ENCODE measurements at regions not wholly inside any gene's neighbourhood (a gene's known extent, or its start where the extent isn't known, plus 50 kb on each side); places are given as distances from the start of the nearest gene placed in this dataset.
"Not testable (repeated sequence)": the region's sequence is repeated elsewhere in the genome, so short reads cannot be mapped to it uniquely, and the experiment has no call there.

DNA sequence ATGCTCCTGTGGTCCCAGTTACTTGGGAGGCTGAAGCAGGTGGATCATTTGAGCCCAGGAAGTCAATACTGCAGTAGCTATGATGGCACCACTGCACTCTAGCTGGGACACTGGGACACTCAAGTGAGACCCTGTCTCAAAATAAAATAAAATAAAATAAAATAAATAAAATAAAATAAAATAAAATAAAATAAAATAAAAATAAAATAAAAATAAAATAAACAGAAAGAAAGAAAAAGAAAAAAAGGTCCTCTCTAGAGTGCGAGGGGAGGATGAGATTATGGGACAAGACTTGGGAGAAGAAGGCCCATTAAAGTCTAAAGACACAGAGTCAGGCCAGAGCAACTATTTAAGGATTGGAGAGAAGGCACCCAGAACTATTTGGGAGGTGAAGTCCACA is 172.5 kb downstream of the IER5 start:
- DNase-seq: no peak

DNA sequence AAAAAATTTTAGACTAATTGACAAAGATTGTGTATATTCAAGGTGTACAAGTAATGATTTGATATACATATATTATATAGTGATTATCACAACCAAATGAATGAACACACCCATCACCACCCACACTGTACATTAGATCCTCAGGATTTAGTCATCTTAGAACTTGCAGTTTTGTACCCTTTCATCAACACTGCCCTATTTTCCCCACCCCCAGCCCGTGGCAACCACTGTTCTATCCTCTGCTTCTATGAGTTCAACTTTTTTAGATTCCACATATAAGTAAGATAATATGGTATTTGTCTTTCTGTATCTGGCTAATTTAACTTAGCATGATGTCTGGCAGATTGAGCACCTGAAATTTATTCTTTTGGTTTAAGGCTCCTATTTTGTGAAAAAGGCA is 173.6 kb downstream of the IER5 start:
- no peak for DNase-seq

DNA sequence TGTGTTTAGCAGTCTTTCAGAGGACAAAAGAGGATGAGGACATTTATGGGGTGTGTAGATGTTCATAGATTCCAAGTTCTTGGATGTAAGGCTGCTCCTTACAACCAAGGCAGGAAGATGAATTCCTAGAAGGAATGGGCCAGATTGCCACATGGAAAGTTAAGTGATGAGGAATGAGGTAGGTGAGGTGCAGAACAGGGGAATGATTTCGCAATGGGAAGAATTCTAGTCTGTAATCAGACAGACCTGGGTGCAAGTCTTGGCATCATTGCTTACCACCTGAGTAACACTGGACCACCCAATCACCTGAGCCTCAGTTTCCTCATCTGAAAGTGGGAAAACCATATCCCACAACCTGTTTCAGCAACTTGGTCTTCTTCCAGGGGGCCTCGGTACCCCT is 174.9 kb downstream of the IER5 start:
- DNase-seq: no peak

DNA sequence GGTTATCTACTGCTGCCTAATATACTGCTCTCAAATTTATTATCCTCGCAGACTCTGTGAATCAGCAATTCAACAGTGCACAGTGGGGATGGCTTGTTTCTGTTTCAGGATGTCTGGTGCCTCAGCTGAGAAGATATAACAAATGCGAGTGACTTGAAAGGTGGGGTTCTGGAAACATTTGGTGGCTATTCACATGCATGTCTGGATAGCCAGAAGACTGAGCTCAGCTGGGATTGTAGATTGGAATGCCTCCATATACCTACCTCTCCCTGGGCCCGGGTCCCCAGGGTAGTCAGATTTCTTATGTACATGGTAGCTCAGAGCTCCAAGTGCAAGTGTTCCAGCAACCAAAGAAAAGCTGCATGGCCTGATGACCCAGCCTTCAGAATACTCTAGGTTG is 176.3 kb downstream of the IER5 start:
- DNase-seq: no peak

DNA sequence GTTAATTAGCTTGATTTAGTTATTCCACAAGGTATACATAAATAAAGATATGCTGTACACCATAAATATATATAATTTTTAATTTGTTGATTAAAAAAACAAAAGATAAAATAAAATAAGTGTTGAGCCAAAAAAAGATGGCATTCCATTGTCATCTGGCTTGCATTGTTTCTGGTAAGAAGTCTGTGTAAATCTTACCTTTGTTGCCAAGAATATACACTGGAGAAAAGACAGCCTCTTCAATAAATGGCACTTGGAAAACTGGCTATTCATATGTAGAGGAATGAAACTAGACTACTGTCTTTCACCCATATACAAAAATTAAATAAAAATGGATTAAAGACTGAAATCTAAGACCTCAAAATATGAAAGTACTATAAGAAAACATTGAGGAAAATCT is 196.5 kb downstream of the IER5 start:
- no peak for DNase-seq

DNA sequence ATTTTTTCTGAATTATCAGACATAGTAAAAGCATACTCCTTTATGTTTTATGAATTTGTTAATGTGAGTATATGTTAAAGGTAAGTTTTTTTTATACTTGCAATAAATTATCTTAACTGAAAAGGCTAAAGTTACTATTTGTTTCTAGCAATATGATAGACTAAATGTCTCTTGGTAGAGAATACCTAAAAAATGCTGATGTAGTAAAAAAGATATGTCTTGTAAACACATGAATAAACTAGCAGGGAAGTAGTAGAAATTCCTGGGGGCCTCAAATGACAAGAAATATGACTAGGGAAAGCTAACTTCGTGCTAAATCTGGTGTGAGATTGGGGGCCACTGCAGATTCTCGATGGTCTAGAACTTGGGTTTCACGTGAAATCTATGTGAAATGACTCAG is 188.1 kb upstream of the CACNA1E start:
- DNase-seq: no peak

DNA sequence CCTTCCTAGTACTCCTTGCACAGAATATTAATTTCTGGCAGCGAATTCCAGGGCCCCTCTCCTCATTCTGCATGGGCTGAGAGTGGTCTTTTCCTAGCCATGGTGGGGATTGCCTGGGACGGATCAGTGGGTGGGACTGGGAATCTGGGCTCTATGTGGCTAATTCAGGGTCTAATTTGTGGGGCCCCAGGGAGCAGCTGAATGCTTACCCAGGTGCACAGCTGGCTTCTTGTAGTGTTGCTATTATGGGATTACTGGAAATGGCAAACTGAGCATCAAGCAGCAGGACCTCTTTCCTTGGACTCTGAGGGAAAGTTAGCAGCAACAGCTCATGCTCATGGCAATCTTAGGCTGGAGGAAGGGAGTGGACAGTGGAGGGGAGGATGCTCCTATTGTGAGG is 187.1 kb upstream of the CACNA1E start:
- DNase-seq: no peak

DNA sequence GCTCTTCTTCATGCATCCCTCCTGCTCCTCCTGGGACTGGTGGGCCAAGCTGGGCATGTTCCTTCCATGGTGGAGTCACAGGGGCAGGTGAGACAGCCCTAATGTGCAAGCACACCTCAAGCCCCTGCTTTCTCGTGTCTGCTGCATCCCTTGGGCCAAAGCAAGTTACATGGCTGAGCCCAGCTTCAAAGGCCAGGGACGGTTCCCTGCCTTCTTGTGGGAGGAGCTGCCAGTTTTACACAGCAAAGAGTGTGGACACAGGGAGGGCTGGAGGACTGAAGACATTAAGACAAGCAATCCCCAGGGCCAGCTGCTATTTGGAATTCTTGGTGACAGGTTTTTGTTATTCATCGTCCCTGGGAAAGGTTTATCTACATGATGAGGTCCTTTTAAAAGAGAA is 175.2 kb upstream of the CACNA1E start:
- no peak for DNase-seq

DNA sequence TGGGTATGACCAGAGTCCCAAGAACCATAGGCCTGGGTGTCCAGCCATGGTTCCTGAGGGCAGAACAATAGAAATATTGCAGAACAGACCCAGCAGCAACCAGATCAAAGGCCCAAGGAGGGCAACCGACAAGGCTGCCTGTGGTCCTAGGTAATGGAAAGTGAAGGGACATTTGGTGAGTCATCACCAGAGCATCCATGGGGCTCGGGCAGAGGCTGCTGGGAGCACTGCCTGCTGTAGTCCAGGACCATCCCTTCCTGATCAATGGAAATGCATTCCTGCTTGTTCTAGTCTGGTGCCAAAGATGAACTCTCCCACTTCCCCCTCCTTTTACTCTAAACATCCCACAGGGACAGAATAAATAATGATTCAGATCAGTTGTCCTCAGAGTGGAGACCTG is 172.8 kb upstream of the CACNA1E start:
- no peak for DNase-seq

DNA sequence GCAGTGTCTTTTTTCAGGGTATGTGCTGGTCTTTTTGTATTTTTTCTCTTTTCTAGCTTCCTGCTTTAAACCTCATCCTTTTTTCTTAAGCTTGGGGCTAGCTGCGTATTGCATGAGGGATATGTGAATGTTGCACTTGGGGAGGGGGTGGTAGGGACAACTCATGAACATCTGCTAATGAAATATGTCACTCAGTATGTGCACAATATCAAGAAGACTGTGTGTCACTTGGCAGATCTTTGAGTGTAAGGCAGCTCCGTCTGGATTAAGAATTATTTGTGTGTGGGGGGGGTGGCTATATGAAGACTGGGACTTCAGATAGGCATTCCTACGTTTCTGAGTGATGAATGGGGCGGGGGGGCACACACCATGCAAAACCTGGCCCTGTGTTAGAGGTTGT is 170.4 kb upstream of the CACNA1E start:
- no peak for DNase-seq

DNA sequence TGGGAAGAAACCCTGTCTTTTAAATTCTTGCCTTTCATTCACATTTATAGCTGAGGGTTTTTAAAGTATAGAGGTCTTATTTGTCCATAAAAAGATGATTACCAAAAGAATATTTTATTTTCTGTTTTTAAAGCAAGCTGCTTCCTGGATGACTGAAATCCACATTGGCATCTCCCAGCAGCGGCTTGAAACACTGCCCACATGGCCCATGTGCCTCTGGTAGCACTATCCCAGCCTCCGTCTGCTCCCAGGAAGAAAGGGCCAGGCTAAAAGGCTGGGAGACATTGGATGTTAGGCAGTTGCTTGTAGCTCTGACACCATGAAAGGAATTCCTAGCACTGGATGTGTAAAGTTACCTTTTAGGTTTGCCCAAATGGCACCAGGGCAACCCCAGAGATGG is 169.9 kb upstream of the CACNA1E start:
- DNase-seq: no peak

DNA sequence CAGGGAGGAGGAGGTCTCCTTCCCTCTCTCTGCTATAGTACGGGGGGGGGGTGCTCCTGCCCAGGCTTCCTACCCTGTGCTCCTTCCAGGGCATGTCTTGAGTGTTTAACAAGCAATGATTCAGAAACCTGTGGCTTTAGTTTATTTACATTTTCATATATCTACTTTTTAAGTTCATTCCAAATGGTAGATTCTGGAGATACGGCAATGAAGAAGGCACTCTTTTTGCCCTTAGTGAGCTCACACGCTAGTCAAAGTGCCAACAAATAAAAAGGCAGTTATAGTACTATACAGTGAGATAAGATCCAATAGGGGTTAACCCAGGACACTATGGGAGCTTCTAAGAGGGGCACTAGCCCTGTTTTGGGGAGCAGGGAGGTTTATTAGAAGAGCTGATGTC is 169.3 kb upstream of the CACNA1E start:
- no peak for DNase-seq

DNA sequence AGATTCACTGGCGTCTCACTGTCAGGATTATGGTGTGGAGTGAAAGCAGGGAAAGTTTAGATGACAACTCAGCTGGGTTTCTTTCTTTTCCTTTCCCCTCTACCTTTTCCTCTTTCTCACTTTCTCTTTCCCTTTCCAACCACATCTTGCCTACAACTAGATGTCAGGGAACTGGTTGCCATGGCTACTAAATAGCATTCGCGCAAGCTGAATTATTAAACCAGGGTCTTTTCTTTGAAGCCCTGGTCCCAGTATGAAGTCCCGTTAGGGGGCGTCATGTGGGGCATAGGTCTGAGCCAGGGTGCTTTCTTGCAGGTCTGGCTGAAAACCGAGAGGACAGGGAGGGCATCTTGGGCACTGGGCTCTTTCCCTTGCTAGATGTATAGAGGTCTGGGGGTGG is 168.4 kb upstream of the CACNA1E start:
- no peak for DNase-seq

DNA sequence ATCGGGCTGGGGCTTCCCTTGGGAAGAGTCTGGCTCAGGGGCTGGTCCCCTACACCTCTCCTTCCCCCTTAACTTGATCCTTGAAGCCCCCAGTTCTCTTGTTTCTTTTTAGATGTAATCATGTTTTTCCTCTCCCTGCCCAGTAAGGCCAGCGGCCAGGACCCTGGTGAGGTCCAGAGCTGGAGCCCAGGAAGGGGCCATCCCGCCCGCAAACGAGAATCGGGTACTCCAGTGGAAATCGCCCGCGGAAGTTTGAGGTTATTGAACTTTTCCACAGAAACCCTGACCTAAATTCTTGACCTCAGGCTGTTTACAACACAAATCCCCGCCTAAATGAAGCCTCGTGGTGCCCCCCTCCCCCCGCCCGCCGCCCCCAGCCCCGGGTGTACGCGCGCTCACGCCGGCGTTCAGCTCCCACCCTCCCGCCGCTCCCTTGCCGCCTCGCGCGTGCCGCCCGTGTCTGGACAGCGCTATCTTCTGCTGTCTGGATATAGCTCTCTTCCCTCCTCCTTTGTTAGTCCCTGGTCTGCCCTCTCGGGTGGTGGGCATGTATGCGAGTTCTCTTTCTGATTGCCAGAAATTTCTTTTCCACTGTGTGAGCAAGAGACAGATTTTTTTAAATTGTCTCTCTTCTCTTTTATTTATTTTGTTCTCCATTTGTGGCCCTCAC is 165.9 kb upstream of the CACNA1E start:
- DNase-seq: no peak

DNA sequence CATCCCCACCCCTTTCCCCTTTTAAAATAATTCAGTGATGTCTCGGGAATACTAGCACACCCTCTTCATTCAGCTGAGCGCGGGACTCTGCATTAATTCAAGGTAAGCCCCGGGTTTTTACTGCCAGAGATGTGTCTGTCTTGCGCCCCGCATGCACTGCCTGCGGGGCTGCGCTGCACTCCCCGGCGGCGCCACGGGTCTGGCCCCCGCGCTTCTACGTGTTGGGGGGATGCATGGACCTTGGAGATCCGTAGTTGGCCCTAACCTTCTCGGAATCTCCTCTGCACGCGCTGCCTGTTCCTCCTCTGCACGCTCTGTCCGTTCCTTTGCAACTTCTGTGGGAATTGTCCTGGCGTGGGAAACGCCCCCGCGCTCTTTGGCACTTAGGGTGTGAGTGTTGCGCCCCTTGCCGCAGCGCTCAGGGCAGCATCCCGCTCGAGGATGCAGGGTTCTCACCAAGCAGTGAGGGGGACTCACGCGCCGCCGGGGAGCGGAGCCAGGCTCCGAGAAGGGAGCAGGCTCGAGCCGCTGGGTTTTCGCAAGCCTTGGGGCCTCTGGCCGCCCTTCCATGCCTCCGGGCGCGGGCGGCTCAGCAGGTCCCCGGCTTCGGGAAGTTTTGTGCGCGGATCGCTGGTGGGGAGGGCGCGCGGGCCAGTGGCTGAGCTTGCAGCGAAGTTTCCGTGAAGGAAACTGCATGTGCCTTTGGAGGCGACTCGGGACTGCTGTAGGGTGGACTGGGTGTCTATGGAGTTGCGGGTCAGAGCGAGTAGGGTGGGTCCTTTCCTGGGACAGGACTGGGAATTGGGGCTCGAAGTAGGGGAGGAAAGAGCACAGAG is 165.1 kb upstream of the CACNA1E start:
- DNase-seq: no peak

DNA sequence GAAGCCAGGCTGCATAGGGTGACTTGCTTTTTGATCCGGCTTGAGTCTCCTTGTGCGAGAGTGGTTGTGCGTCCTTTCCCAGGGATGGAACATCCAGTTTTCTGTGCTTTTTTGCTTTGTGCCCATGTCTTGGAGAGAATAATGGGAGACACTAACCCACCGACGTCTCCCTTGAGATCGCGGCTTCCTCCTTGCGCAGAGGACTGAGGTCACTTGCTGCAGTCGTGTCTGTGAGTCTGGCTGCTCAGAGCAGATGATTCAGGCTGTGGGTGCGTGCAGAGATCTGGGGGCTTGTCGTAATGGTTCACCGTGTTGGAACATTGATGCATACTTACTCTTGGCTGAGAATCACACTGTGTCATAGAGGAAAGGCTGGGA is 164.5 kb upstream of the CACNA1E start:
- DNase-seq: no peak

DNA sequence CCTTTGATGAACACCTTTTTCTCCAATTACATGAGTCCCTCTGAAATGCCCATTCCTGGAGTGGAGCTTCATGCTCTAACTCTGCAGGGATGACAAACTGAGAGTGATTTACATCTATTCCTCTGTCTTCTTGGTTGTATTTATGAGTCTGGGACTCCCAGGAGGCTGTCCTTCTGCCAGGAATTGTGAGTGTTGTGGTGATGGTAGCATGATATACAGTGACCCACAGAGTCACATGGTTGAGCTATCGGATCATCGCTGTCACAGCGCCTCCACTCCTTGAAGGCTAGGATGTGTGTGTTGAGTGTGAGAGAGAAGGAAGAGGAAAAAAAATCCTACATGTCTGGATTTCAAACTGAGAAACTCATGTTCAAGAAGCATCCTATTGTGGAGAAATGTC is 163.4 kb upstream of the CACNA1E start:
- no peak for DNase-seq

DNA sequence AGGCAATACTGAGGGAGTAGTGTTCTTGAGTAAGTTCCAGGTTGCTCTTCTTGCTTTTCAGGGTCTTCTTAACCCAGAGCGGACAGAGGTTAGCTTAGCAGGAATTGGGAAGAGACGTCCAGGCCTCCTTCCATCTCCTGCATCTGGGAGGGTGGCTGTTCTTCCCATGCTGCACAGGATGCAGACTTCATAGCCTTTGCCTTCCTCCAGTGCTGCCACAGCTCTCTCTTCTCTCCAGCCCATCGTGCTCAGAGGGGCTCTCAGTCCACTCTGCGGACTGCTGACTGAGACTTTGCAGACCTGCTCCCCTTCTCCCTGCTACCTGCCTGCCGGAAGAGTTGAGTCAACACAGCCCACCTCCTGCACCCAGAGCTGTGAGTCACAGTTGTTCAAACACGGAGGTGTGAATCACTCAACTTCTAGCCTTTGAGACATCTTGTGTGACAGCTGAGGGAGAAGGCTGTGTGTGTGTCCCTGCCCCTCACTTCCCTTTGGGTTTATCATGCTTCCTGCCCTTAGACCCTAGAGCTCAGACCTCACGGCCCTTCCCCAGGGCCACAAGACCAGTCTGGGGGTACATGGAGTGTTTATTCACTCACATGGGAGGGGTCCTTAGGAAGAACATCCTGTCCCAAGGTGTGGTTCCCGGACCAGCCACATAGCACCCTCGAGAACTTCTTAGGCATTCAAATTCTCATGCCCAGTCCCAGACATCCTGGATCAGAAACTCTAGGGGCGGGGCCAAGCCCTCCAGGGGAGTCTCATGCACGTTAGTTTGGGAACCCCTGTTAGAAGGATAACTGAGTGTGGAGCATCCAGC is 158.3 kb upstream of the CACNA1E start:
- DNase-seq: no peak

DNA sequence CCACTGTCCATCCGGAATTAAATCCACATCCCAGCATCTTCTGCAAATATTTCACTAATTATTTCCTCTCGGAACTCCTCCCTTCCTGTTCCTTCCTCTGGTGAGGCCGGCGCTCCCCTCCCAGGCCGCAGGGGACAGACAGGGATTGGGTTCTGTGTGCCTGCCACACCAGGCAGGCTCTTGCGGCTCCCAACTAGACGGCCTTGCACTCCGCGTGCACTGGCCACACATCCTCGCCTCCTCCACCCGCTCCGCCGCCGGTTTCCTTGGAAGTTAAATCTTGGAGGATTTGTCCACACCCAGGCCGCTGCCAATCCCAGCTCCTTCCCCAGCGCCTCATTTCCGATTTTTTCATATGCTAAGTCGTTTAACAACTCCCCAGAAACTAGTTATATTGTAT is 157.6 kb upstream of the CACNA1E start:
- DNase-seq: not testable (repeated sequence)

DNA sequence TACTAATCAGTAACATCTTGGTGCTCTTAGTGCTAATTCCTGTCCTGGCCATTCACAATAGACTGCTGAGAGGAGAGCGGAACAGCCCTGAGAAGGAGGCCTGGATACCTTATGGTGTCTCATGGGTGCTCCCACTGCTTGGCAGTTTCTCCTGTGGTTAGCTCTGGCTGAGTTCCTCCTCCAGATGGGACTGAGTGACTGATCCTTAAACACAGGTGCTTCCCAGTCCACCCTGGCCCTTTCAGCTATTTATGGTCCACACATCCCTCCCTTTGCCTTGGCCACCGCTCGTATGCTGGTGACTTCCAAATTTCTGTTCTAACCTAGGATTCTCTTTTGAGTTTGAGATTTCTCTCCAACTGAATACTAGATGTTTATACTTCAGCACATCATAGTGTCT is 157.0 kb upstream of the CACNA1E start:
- no peak for DNase-seq

DNA sequence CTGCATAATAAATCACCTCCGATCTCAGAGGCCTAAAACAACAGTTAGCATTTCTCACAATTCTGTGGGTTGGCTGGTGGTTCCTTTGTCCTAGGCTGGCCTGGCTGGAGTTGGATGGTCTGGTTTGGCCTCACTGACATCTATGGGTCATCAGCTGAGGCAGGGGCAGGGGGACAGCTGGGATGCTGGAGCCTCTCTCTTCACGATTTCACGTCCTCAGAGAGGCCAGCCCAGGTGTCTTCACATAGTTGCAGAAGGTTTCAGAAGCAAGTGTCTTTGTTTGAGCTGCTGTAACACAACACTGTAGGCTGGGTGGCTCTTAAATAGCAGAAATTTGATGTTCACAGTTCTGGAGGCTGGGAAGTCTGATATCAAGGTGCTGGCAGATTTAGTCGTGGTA is 155.5 kb upstream of the CACNA1E start:
- DNase-seq: no peak

DNA sequence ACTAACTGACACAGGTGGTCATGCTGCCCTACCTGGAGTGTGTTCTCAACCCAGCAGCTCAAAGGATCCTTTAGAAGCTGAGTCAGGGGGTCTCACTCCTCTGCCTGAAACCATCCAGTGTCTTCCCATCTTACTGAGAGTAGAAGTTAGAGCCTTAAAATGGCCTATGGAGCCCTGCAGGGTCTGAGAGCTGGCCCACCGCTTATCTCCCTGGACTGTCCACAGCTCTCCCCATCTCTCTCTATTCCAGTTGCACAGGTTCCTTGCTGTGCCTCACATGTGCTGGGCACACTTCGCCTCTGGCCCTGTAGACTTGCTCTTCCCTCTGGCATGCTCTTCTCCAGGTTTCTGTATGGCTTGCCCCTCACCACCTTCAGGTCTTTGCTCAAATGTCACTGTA is 148.6 kb upstream of the CACNA1E start:
- no peak for DNase-seq

DNA sequence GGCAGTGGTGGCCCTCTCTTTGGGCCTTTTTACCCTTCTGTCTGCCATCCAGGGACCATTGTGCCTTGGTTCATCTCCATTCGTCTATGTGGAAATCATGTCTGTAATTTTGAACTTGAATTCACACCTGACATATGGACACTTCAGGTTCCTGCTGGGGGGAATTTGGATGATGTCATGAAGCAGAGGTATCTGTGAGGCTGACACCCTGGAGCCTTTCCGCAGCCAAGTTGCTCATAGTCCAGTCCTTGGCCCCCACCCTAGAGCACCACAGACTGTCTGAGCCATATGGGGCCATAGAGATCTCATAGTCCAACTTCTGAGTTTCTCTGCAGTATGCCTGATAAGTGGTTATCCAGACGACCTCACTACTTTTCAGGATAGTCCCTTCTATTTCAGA is 147.7 kb upstream of the CACNA1E start:
- no peak for DNase-seq

DNA sequence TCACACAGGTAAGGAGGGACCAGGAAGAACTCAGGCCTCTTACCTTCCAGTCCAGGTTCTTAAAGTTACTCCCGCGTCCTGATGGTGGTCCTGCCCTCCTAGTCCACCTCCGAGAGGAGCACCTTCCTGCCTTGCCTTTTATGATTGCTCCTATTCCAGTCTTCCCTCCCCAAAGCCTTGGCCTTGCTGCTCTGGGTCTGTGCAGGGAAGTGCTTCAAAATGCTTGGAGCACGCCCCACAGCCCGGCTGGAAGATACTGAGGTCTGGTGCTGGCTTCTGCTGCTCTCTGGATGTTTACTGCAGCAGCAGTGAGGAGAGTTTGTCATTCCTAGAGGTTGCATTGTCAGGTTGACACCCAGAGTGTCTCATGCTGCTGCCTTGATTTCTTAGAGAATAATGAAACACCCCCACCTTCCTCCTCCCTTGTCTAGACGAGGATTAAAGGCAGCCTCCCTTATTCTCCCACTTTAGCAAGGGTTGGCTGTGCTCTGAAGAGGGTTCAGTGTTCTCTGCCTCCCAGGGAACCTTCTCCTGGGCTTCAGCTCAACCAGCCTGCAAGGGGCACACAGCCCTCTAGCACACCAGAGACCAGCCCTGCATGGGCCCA is 142.2 kb upstream of the CACNA1E start:
- DNase-seq: no peak
